HEK293T (cell line): ENCODE measurements at regions not wholly inside any gene's neighbourhood (a gene's known extent, or its start where the extent isn't known, plus 50 kb on each side); places are given as distances from the start of the nearest gene placed in this dataset.

Experiments
- ARNT ChIP-seq: fragments of 450-650 bp; IDR thresholded peaks from 2 replicates; pipeline ENCODE4 v1.6.1; 2017; ENCODE audit warnings: mild to moderate bottlenecking
- SP1 ChIP-seq: fragments of 450-650 bp; IDR thresholded peaks from 2 replicates; pipeline ENCODE4 v1.6.1; 2017

DNA sequence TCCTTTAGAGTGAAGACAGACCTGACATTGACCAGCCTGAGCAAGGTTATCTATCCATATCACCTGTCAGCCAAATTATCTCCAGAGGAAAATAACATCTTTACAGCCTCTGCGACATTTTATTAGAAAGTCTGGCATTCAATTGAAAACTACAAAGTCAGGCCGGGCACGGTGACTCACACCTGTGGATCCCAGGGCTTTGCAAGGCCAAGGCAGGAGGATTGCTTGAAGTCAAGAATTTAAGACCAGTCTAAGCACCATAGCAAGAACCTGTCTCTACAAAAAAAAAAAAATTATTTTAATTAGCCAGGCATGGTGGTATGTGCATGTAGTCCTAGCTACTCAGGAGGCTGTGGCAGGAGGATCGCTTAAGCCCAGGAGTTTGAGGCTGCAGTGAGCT, 141.6 kb downstream of the RCN1 start:
- TF ChIP-seq SP1 (no peak), ARNT (no peak)
